HG03064 (cell line): ENCODE measurements at regions not wholly inside any gene's neighbourhood (a gene's known extent, or its start where the extent isn't known, plus 50 kb on each side); places are given as distances from the start of the nearest gene placed in this dataset.
A peak's percentile ranks its signal among the peaks of the same experiment; 100 is the strongest.
"Not testable (repeated sequence)": the region's sequence is repeated elsewhere in the genome, so short reads cannot be mapped to it uniquely, and the experiment has no call there.

Experiments
- ATAC-seq: cut with Tn5 transposase; IDR thresholded peaks from one replicate; pipeline ENCODE4 v1.9.1; 2021; ENCODE audit warnings: low read depth; ENCODE audit not compliant: unreplicated experiment

GRCh38 chr18:70418546-70419311 is 129.9 kb downstream of the SOCS6 start:
- peak; percentile 85 for ATAC-seq

GRCh38 chr18:70417847-70418246 is 129.0 kb downstream of the SOCS6 start:
- ATAC-seq, result no peak

GRCh38 chr18:70416496-70416895 is 127.7 kb downstream of the SOCS6 start:
- ATAC-seq, result no peak

- ATAC-seq, result no peak
Observed at GRCh38 chr18:70415823-70416488, 127.1 kb downstream of the SOCS6 start.

GRCh38 chr18:70414315-70414900 is 125.6 kb downstream of the SOCS6 start:
- ATAC-seq, result no peak

DNA sequence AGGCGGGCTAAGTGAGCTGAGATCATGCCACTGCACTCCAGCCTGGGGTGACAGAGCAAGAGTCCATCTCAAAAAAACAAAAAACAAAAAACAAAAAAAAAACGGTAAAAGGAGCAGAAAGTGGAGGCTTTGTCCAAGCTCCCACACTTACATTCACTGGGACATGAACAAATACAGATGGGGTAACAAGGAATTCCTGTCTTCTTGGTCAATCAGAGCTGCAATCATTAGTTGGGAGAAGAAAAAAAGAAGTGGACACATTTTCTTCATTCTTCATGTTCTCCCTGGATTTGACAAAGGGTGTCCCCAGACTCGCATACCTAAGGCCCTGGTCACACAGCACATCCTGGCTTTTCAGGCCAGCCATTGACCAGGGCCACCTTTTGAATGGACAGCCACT is 124.6 kb downstream of the SOCS6 start:
- no peak for ATAC-seq

GRCh38 chr18:70411876-70412435 is 123.1 kb downstream of the SOCS6 start:
- ATAC-seq, result no peak

DNA sequence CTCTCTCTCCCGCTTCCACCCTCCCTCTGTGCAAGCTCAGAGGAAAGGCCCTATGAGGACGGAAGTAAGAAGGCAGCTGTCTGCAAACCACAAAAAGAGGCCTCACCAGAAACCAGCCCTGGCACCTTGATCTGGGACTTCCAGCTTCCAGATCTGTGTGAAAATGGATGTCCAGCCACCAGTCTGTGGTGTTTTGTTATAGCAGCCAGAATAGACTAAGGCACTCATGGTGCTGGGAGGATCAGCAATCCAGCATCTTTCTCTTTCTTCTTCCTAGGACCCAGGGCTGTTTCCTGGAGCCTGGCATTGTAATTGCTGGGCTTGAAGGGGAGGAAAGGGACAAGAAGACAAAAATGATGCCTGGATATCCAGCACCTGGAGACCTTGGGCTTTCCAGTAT is 122.5 kb downstream of the SOCS6 start:
- no peak for ATAC-seq

DNA sequence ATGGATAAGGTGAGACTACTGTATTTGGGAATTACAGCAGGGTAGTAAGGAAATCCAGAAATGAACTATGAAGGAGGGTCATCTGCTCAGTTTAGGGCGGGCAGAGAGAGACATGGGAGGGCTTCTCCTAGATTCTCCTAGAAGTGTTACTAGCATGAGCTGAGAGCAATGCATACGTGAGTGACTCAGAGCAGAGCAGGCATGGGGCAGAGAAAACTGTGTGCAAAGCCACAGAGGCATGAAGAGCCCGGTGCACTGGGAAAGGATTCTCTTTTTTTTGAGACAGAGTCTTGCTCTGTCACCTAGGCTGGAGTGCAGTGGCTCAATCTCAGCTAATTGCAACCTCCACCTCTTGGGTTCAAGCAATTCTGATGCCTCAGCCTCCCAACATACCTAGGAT is 116.2 kb downstream of the SOCS6 start:
- no peak for ATAC-seq

DNA sequence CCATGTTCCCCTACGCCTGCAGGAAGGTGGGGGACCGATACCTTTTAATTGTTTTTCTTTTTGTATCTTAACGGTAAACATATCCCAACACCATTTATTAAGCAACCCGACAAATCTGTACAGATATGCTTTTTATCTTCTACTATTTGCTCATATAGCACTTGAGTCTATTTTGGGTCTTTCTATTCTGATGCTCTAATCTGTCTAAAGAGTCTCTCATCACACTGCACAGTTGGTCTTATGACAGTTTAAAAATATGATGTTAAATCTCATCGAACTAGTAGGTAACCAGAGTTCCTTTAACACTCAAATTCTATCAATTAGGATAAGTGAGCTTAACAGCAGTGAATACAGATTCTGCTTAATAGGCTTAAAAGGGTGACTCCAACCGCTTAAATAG is 111.6 kb downstream of the SOCS6 start:
- no peak for ATAC-seq

GRCh38 chr18:70398076-70398475 is 109.2 kb downstream of the SOCS6 start:
- no peak for ATAC-seq

DNA sequence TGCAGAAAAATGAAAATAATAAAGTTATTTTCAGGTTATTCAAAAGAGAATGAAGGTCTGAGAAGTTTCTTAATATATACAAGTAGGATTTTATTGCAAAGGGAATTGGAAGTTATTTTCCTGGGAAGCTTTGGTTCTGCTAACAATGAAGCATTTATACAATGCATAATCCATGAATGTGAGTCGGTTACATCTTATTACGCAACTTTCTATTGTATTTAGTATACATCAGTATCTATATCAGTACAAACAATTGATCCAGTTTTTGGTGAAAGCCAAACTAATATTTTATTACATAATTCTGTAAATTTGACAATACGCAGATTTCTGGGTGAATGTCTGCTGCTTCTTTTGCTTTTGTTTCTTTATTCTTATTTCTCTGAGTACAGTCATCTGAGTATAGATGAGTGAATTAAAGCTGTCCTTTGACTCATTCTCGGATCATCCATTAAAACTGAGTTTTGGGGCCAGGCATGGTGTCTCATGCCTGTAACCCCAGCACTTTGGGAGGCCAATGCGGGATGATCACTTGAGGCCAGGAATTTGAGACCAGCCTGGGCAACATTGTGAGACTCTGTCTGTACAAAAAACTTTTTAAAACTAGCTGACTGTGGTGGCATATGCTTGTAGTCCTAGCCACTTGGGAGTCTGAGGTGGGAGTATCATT is 108.5 kb downstream of the SOCS6 start:
- no peak for ATAC-seq

GRCh38 chr18:70395771-70396170 is 106.9 kb downstream of the SOCS6 start:
- not testable (repeated sequence) for ATAC-seq

GRCh38 chr18:70394672-70395071 is 105.8 kb downstream of the SOCS6 start:
- ATAC-seq, result no peak

GRCh38 chr18:70390371-70391090 is 101.7 kb downstream of the SOCS6 start:
- ATAC-seq, result no peak

DNA sequence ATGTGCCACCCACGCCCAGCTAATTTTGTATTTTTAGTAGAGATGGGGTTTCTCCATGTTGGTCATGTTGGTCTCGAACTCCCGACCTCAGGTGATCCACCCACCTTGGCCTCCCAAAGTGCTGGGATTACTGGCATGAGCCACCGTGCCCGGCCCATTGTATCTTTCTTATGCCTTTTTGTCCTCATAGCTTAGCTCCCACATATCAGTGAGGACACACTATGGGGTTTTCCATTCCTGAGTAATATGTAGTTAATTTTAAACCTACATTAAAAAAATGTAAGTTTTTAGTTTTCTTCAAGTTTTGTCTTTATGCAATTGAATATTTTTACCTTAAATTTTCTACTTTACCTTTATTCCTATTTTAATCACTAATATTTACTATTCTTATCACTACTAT is 100.2 kb downstream of the SOCS6 start:
- ATAC-seq, result not testable (repeated sequence)

DNA sequence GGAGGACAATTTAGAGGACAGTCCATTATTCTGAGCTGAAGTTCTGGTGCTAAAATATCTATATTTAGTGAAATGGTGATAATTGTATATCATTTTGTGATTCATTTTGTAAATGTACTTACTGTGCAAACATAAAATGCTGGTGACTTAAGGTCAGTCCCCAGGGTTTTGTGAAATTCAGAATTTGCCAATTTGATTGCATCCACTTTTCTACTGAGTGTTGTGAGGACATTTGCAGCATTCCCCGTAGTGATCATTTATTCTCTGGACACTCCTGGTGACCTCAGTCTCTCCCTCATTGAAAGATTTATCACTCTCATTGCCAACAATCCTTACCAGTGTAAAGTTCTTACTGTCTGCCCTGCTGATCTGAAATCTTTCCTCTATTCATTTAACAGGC is 98.2 kb downstream of the SOCS6 start:
- ATAC-seq, result no peak

GRCh38 chr18:70386582-70386981 is 97.7 kb downstream of the SOCS6 start:
- no peak for ATAC-seq

GRCh38 chr18:70385474-70385873 is 96.6 kb downstream of the SOCS6 start:
- ATAC-seq, result no peak

GRCh38 chr18:70384181-70384790 is 95.4 kb downstream of the SOCS6 start:
- no peak for ATAC-seq
